Neutrophil (primary cell): ENCODE measurements at regions not wholly inside any gene's neighbourhood (a gene's known extent, or its start where the extent isn't known, plus 50 kb on each side); places are given as distances from the start of the nearest gene placed in this dataset.

Experiments used
- H3K27ac ChIP-seq: fragments of 200-600 bp; sonication (generic); 2 replicates; pipeline ENCODE4 v1.5.1; 2016; ENCODE audit warnings: mild to moderate bottlenecking, moderate library complexity
- H3K27me3 ChIP-seq: fragments of 200-600 bp; sonication (generic); 2 replicates; pipeline ENCODE4 v1.6.0; 2016; ENCODE audit warnings: mild to moderate bottlenecking
- H3K36me3 ChIP-seq: fragments of 200-600 bp; sonication (generic); 2 replicates; pipeline ENCODE4 v1.5.1; 2017
- H3K4me1 ChIP-seq, 2 experiments: fragments of 200-600 bp in 1 of 2; sonication (generic) in 1 of 2; 1 replicate in 1 of 2; 2 replicates in 1 of 2; pipeline versions ENCODE4 v1.5.1 to v1.6.1; 2013 to 2016; ENCODE audit warnings: low read depth in 1 of 2, low read length in 1 of 2, mild to moderate bottlenecking in 1 of 2, moderate library complexity in 1 of 2; ENCODE audit not compliant: control insufficient read depth in 1 of 2, insufficient read depth in 1 of 2
- H3K4me3 ChIP-seq, 2 experiments: fragments of 200-600 bp in 1 of 2; sonication (generic) in 1 of 2; 1 replicate in 1 of 2; 2 replicates in 1 of 2; pipeline ENCODE4 v1.5.1; 2013 to 2016; ENCODE audit warnings: low read depth in 1 of 2, low read length in 1 of 2, mild to moderate bottlenecking in 1 of 2, moderate library complexity in 1 of 2
- H3K9me3 ChIP-seq: fragments of 200-600 bp; sonication (generic); 2 replicates; pipeline ENCODE4 v1.5.1; 2016
- CTCF ChIP-seq: fragments of 200-600 bp; sonication (generic); IDR thresholded peaks from 2 replicates; pipeline ENCODE4 v1.5.1; 2016; ENCODE audit warnings: antibody characterized with exemption

GRCh38 chr17:73799096-73799495, 154.9 kb upstream of the SDK2 start:
- Histone ChIP-seq H3K4me1 (no peaks in the 10 kb centered on the region), H3K4me3 (no peak overlapping the region), H3K27me3 (peaks cover 35% of the 10 kb centered on the region), H3K9me3 (no peaks in the 10 kb centered on the region), H3K36me3 (no peaks in the 10 kb centered on the region), H3K27ac (no peak overlapping the region)
- TF ChIP-seq CTCF: no peak

GRCh38 chr17:73799781-73800627, 155.8 kb upstream of the SDK2 start:
- Histone ChIP-seq H3K4me1 (no peaks in the 10 kb centered on the region), H3K27me3 (peaks cover 37% of the 10 kb centered on the region), H3K27ac (no peak overlapping the region), H3K36me3 (no peaks in the 10 kb centered on the region), H3K9me3 (no peaks in the 10 kb centered on the region), H3K4me3 (no peak overlapping the region)
- TF ChIP-seq CTCF: no peak

- no peak for TF ChIP-seq CTCF
- Histone ChIP-seq H3K27me3 (peaks cover 41% of the 10 kb centered on the region), H3K27ac (no peak overlapping the region), H3K36me3 (no peaks in the 10 kb centered on the region), H3K4me3 (no peak overlapping the region), H3K9me3 (no peaks in the 10 kb centered on the region), H3K4me1 (no peaks in the 10 kb centered on the region)
Observed at GRCh38 chr17:73800893-73801292, 156.6 kb upstream of the SDK2 start.

- no peaks in the 10 kb centered on the region for H3K9me3 ChIP-seq
- H3K27ac ChIP-seq: no peak overlapping the region
- no peaks in the 10 kb centered on the region for H3K4me1 ChIP-seq
- peaks cover 41% of the 10 kb centered on the region for H3K27me3 ChIP-seq
- no peak overlapping the region for H3K4me3 ChIP-seq
- no peaks in the 10 kb centered on the region for H3K36me3 ChIP-seq
- TF ChIP-seq CTCF: no peak
Observed at GRCh38 chr17:73801455-73802100, 157.3 kb upstream of the SDK2 start.

GRCh38 chr17:73802314-73802713, 158.1 kb upstream of the SDK2 start:
- Histone ChIP-seq H3K27me3 (peaks cover 40% of the 10 kb centered on the region), H3K36me3 (no peaks in the 10 kb centered on the region), H3K27ac (no peak overlapping the region), H3K4me3 (no peak overlapping the region), H3K9me3 (no peaks in the 10 kb centered on the region), H3K4me1 (no peaks in the 10 kb centered on the region)
- no peak for TF ChIP-seq CTCF
